Fibroblast of pulmonary artery (primary cell): ENCODE measurements at regions not wholly inside any gene's neighbourhood (a gene's known extent, or its start where the extent isn't known, plus 50 kb on each side); places are given as distances from the start of the nearest gene placed in this dataset.
"Not testable (repeated sequence)": the region's sequence is repeated elsewhere in the genome, so short reads cannot be mapped to it uniquely, and the experiment has no call there.

Source experiments
- DNase-seq: peaks from one replicate; pipeline ENCODE4 v3.0.0-alpha.2; 2010; ENCODE audit warnings: low read depth
- H3K4me3 ChIP-seq: replicated peaks from 2 replicates; pipeline ENCODE4 v1.5.1; 2011; ENCODE audit warnings: low read depth, mild to moderate bottlenecking, control low read depth, low read length, moderate library complexity
- CTCF ChIP-seq: IDR thresholded peaks from 2 replicates; pipeline ENCODE4 v1.5.1; 2011; ENCODE audit warnings: mild to moderate bottlenecking, control low read depth, low read length, inconsistent platforms; ENCODE audit errors: missing control alignments

DNA sequence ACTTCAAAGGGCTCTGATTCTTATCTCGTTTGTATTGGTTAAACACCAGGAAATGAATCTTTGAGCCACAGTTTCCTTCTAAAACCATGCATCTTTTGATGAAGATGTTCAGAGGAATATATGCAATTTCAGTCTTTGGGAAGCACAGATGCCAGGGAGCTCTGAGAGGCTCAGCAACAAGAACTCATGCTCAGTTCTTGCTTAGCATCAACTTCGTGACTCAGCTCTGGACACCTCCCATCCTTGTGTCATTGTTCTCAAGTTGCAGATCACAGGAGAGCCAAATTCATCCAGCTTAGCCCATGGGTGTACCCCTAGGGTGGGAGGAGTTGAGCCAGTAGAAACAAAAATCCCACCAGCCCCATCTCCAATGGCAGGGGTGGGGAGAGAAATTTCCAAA, 219.6 kb upstream of the MAOA start:
- DNase-seq = no peak
- H3K4me3 ChIP-seq = no peak overlapping the region
- TF ChIP-seq CTCF = no peak

DNA sequence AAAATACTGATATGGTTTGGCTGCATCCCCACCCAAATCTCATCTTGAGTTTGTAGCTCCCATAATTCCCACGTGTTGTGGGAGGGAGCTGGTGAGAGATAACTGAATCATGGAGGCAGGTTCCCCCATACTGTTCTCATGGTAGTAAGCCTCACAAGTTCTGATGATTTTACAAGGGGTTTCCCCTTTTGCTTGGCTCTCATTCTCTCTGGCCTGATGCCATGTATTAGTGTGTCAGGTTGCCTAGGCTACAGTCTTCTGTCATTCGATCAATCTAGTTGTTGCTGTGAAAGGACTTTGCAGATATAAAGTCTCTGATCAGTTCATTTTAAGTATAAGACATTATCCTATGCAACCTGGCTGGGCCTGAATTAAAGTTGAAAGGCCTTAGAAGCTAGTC, 209.3 kb upstream of the MAOA start:
- H3K4me3 ChIP-seq = no peak overlapping the region
- DNase-seq = no peak
- TF ChIP-seq CTCF = no peak

DNA sequence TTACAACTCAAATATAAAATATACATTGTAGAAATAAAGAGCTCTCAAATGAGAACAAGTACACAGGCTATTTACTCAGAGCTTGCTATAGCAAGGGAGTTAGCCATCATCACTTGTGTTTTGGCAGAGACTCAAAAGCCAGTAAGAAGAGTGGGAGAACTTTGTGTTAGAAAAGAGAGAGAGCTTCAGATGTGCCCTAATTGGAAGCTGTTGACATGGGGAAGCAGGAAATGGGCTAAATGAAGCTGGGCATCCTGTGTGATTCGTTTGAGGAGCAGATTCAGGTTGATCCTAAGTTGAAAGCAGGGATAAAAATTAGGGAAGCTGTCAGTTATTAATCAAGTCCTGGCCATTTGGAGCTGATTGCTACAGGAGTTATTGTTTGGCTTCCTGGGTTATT, 207.4 kb upstream of the MAOA start:
- no peak for TF ChIP-seq CTCF
- DNase-seq = no peak
- no peak overlapping the region for H3K4me3 ChIP-seq

GRCh38 chrX:43450355-43450754, 205.7 kb upstream of the MAOA start:
- no peak overlapping the region for H3K4me3 ChIP-seq
- no peak for DNase-seq
- no peak for TF ChIP-seq CTCF

DNA sequence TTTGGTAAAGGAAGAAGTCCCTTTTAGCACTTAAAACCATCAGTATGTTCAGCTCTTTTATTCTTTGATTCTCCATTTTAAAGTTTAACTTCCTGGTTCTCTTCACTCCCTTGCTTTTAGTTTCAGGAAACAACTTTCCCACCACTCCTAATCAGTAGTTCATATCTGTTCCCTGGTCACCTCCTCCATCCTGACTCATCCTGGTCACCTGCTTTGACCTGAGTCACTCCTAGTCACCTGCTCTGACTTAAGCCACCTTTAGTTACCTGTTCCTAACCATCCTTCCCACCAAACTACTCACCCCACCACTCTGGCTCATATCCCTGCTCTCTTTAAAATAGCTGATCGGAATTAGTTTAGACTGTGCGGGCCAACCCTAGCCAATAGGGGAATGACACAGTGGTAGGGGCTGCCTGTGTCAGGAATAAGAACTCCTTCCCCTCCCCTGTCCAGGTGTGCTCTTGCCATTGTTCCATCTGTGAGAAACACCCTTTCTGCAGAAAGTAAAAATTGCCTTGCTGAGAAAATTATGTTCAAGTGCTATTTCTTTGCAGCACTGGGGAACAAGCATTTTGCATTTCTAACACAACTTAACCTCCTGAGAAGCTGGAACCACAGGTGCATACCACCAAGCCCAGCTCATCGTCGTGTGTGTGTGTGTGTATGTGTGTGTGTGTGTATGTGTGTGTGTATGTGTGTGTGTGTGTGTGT, 204.0 kb upstream of the MAOA start:
- not testable (repeated sequence) for H3K4me3 ChIP-seq, DNase-seq

GRCh38 chrX:43456063-43456462, 200.0 kb upstream of the MAOA start:
- TF ChIP-seq CTCF = no peak
- DNase-seq = no peak
- no peak overlapping the region for H3K4me3 ChIP-seq

GRCh38 chrX:43456906-43457305, 199.2 kb upstream of the MAOA start:
- no peak for DNase-seq
- no peak overlapping the region for H3K4me3 ChIP-seq
- no peak for TF ChIP-seq CTCF
